SJSA1 (cell line): ENCODE measurements at regions not wholly inside any gene's neighbourhood (a gene's known extent, or its start where the extent isn't known, plus 50 kb on each side); places are given as distances from the start of the nearest gene placed in this dataset.

Experiments used
- DNase-seq, 2 experiments: peaks; one replicate each; pipeline ENCODE4 v3.0.0-alpha.2; 2015 to 2020; ENCODE audit warnings: low spot score in 2 of 2, low read depth in 1 of 2
- H3K27ac ChIP-seq: fragments of 250-450 bp; sonication (Bioruptor Pico); 2 replicates; pipeline ENCODE4 v1.5.1; 2020; ENCODE audit warnings: mild to moderate bottlenecking, moderate library complexity
- H3K27me3 ChIP-seq: fragments of 250-450 bp; sonication (Bioruptor Pico); replicated peaks from 2 replicates; pipeline ENCODE4 v1.5.1; 2020; ENCODE audit warnings: mild to moderate bottlenecking, moderate library complexity
- H3K36me3 ChIP-seq: fragments of 250-450 bp; sonication (Bioruptor Pico); 2 replicates; pipeline ENCODE4 v1.5.1; 2020; ENCODE audit warnings: mild to moderate bottlenecking
- H3K4me1 ChIP-seq: fragments of 250-450 bp; sonication (Bioruptor Pico); replicated peaks from 2 replicates; pipeline ENCODE4 v1.6.1; 2021; ENCODE audit warnings: mild to moderate bottlenecking
- H3K4me3 ChIP-seq: fragments of 250-450 bp; sonication (Bioruptor Pico); 2 replicates; pipeline ENCODE4 v1.5.1; 2020; ENCODE audit warnings: mild to moderate bottlenecking
- H3K9me3 ChIP-seq: fragments of 250-450 bp; sonication (Bioruptor Pico); replicated peaks from 2 replicates; pipeline ENCODE4 v1.5.1; 2020; ENCODE audit warnings: mild to moderate bottlenecking

DNA sequence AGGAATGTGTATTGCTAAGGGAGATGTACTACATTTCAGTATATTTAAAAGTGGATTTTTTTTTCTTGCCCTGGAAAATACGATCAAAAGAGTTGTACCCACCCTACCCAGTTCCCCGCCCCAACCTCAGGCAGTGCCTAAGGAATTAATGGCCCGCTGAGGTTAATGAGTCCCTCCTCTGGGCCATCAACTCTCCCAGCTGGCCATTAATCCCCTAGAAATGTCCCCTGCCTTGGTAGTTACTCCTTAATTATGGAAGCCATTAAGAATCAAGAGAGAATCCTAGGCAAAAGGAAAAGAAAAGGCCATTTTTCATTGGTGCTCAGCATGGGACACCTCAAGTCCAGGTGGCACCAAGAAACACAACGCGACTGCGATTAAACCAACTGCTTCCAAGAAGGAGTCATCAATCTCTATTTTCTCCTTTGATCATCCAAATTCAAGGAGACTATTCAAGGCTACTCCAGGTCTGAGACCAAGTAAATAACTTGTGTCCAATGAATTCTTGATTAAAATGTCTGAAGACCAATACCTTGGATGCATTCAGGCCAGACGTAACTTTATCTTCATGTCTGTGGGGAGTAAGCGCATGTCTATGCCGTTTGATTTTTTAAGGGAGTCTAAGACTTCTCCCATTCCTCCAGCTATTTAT lies 1962.2 kb upstream of the WWC1 start:
- H3K4me3 ChIP-seq, result no peak overlapping the region
- no peaks in the 10 kb centered on the region for H3K36me3 ChIP-seq
- no peak overlapping the region for H3K27ac ChIP-seq
- no peaks in the 10 kb centered on the region for H3K4me1 ChIP-seq
- no peaks in the 10 kb centered on the region for H3K9me3 ChIP-seq
- H3K27me3 ChIP-seq, result no peaks in the 10 kb centered on the region
- no peak for DNase-seq

- no peak overlapping the region for H3K27ac ChIP-seq
- no peaks in the 10 kb centered on the region for H3K9me3 ChIP-seq
- no peak for DNase-seq
- no peaks in the 10 kb centered on the region for H3K27me3 ChIP-seq
- no peak overlapping the region for H3K4me3 ChIP-seq
- no peaks in the 10 kb centered on the region for H3K4me1 ChIP-seq
- H3K36me3 ChIP-seq, result no peaks in the 10 kb centered on the region
Observed at GRCh38 chr5:166330036-166330435, 1961.4 kb upstream of the WWC1 start.

- no peak for DNase-seq
- no peak overlapping the region for H3K27ac ChIP-seq
- no peaks in the 10 kb centered on the region for H3K36me3 ChIP-seq
- H3K4me1 ChIP-seq, result no peaks in the 10 kb centered on the region
- no peaks in the 10 kb centered on the region for H3K27me3 ChIP-seq
- no peaks in the 10 kb centered on the region; the same call in 1 of the 2 replicates for H3K9me3 ChIP-seq
- H3K4me3 ChIP-seq, result no peak overlapping the region
Observed at GRCh38 chr5:166331521-166331920, 1959.9 kb upstream of the WWC1 start.

- H3K36me3 ChIP-seq, result no peaks in the 10 kb centered on the region
- H3K27ac ChIP-seq, result no peak overlapping the region
- DNase-seq, result no peak
- H3K4me1 ChIP-seq, result no peaks in the 10 kb centered on the region
- peaks cover 13% of the 10 kb centered on the region for H3K9me3 ChIP-seq
- no peak overlapping the region for H3K4me3 ChIP-seq
- H3K27me3 ChIP-seq, result no peaks in the 10 kb centered on the region
Observed at GRCh38 chr5:166338801-166339200, 1952.6 kb upstream of the WWC1 start.

GRCh38 chr5:166340039-166340438 lies 1951.4 kb upstream of the WWC1 start:
- DNase-seq, result peak in 1 of 2 experiments; percentile 24
- peaks cover 13% of the 10 kb centered on the region for H3K9me3 ChIP-seq
- no peak overlapping the region for H3K27ac ChIP-seq
- H3K36me3 ChIP-seq, result no peaks in the 10 kb centered on the region
- H3K4me3 ChIP-seq, result no peak overlapping the region
- no peaks in the 10 kb centered on the region for H3K4me1 ChIP-seq
- no peaks in the 10 kb centered on the region for H3K27me3 ChIP-seq

DNA sequence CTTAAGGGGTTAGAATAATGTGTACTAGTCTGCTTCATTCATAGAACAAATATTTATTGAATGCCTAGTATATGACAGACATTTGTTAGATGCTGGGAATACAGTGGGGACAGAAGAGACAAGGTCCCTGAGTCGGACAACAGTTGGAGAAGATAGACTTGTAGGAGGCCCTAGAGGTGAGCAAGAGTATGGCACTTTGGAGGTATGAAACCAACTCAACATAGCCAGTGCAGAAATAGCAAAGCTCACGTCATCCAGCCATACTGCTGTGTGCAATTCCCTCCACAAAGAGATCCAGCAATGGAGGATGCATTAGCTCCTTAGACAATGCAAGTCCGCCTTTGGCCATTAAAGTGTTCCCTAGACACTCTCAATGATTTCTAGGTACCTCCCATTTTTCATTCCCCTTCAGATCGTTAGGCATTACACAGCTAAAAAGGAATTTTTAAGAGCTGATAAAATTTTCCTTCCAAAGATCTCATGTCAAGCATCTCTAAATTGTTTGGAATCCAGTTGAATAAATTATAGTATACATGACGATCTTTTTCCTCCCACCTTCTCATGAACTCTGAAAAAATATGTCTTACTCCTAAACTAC lies 1949.6 kb upstream of the WWC1 start:
- Histone ChIP-seq H3K4me3 (no peak overlapping the region), H3K27me3 (no peaks in the 10 kb centered on the region), H3K36me3 (no peaks in the 10 kb centered on the region), H3K27ac (no peak overlapping the region), H3K4me1 (no peaks in the 10 kb centered on the region), H3K9me3 (peaks cover 16% of the 10 kb centered on the region)
- DNase-seq, result no peak

DNA sequence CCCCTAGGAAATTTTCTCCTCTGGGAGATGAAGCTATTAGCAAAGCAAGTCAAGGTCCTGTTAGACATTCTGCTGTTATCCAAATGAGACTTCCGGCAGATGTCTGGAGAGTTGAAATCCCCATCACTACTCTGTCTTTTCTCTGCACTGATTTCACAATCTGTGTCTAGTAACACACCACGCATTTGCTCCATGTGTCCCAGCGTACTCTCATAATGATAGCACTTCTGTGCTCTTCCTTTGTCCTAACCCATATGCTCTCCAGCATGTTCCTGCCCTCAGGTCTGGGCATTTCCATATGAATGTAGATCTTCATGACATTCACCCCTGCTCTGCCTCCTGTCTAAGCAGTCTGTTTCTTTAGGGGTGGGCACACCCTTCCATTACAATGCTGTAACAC lies 1949.0 kb upstream of the WWC1 start:
- peaks cover 17% of the 10 kb centered on the region for H3K9me3 ChIP-seq
- H3K36me3 ChIP-seq, result no peaks in the 10 kb centered on the region
- DNase-seq, result no peak
- H3K4me3 ChIP-seq, result no peak overlapping the region
- no peak overlapping the region for H3K27ac ChIP-seq
- H3K27me3 ChIP-seq, result no peaks in the 10 kb centered on the region
- no peaks in the 10 kb centered on the region for H3K4me1 ChIP-seq

- Histone ChIP-seq H3K4me3 (no peak overlapping the region), H3K9me3 (peaks cover 14% of the 10 kb centered on the region; the same call in 1 of the 2 replicates), H3K27me3 (no peaks in the 10 kb centered on the region), H3K27ac (no peak overlapping the region), H3K4me1 (no peaks in the 10 kb centered on the region), H3K36me3 (no peaks in the 10 kb centered on the region)
- DNase-seq, result no peak
Observed at GRCh38 chr5:166346726-166347374, 1944.6 kb upstream of the WWC1 start.

- H3K4me1 ChIP-seq, result no peaks in the 10 kb centered on the region
- H3K4me3 ChIP-seq, result no peak overlapping the region
- H3K27me3 ChIP-seq, result no peaks in the 10 kb centered on the region
- H3K27ac ChIP-seq, result no peak overlapping the region
- H3K9me3 ChIP-seq, result peaks cover 8% of the 10 kb centered on the region; the same call in 1 of the 2 replicates
- DNase-seq, result no peak
- no peaks in the 10 kb centered on the region for H3K36me3 ChIP-seq
Observed at GRCh38 chr5:166349046-166349445, 1942.4 kb upstream of the WWC1 start.

DNA sequence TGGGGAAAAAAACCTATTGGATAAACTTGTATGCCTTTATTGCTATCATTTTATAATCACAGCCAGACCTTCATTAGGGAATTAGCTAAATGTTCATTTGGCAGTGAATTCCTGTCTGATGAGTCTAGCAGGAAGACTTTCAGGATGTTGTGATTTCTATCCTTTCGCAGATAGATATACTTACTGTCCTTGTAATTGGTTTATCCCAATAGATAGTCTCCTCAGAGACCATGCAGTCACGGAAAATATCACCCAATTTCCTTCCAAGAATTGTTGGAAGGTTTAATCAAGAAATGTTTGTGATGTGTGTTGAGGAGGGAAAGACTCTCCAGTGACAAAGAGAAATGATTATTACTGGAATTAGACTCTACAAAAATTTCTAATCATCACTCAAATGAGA lies 1937.9 kb upstream of the WWC1 start:
- H3K4me3 ChIP-seq, result no peak overlapping the region
- 0 out of 2 replicates have a peak, but pooled peaks cover 4% of the 10 kb centered on the region for H3K9me3 ChIP-seq
- H3K27me3 ChIP-seq, result no peaks in the 10 kb centered on the region
- H3K4me1 ChIP-seq, result peaks cover 4% of the 10 kb centered on the region; the same call in 1 of the 2 replicates
- DNase-seq, result no peak
- H3K27ac ChIP-seq, result no peak overlapping the region
- no peaks in the 10 kb centered on the region for H3K36me3 ChIP-seq

DNA sequence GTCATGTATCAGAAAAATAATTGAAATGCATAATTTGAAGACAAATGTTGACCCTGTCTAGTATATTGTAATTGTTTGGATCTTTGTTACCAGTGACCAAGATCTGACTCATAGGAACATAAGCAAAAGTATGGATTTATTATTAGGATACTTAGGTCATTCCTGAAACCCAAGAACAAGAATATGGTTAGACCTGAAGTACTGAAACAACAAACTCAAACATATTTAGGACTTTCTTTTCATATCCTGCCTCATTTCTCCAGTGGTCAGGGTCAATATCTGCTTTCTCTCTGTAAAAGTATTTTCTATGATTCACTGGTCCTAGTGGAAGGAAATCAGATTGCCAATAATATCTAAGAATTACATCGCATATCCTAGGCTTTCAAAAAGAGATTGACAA lies 1937.1 kb upstream of the WWC1 start:
- Histone ChIP-seq H3K4me3 (no peak overlapping the region), H3K27ac (no peak overlapping the region), H3K9me3 (0 out of 2 replicates have a peak, but pooled peaks cover 5% of the 10 kb centered on the region), H3K36me3 (no peaks in the 10 kb centered on the region), H3K4me1 (peaks cover 4% of the 10 kb centered on the region; the same call in 1 of the 2 replicates), H3K27me3 (no peaks in the 10 kb centered on the region)
- no peak for DNase-seq

- Histone ChIP-seq H3K27ac (no peak overlapping the region), H3K36me3 (no peaks in the 10 kb centered on the region), H3K27me3 (no peaks in the 10 kb centered on the region), H3K4me3 (no peak overlapping the region), H3K9me3 (0 out of 2 replicates have a peak, but pooled peaks cover 5% of the 10 kb centered on the region), H3K4me1 (peaks cover 4% of the 10 kb centered on the region; the same call in 1 of the 2 replicates)
- no peak for DNase-seq
Observed at GRCh38 chr5:166356096-166356495, 1935.3 kb upstream of the WWC1 start.

GRCh38 chr5:166358127-166358830 lies 1933.2 kb upstream of the WWC1 start:
- 0 out of 2 replicates have a peak, but pooled peaks cover 5% of the 10 kb centered on the region for H3K9me3 ChIP-seq
- peak overlapping the region; percentile 44 for H3K27ac ChIP-seq
- H3K4me1 ChIP-seq, result peaks cover 4% of the 10 kb centered on the region; the same call in 1 of the 2 replicates
- no peaks in the 10 kb centered on the region for H3K36me3 ChIP-seq
- DNase-seq, result peak in 1 of 2 experiments; percentile 36
- no peaks in the 10 kb centered on the region for H3K27me3 ChIP-seq
- no peak overlapping the region for H3K4me3 ChIP-seq
